ENCODE measurements at regions not wholly inside any gene's neighbourhood (a gene's known extent, or its start where the extent isn't known, plus 50 kb on each side); places are given as distances from the start of the nearest gene placed in this dataset.

GRCh38 chr6:56399672-56400263 is 152.4 kb upstream of the COL21A1 start:
- no peak for DNase-seq (ENCODE audit: extremely low read depth, low read depth)
- TF ChIP-seq CTCF (IDR thresholded peaks at IDR 0.05; ENCODE audit: low read depth, low read length, missing control alignments), result no peak
- no peak overlapping the region for H3K4me3 ChIP-seq (replicated peaks; ENCODE audit: low read depth, low read length)

DNA sequence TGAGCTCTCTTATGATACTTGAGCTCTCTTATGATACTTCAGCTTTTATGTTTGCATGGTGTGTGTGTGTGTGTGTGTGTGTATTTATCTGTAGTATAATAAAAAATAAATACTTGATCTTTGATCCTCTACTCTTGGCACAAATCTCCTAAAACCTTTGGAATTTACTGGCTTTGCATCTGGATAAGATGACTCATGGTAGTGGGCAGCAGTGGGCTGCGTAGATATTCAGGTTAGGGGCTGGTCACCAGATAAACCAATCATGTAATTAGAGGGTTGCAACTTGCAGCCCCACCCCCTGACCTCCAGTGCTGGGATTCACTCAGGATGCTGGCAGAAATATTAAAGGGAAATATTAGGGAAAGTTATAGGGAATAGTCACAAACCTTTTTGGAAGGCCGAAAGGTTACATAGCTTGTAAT is 151.9 kb upstream of the COL21A1 start:
- no peak overlapping the region for H3K4me3 ChIP-seq (replicated peaks; ENCODE audit: low read depth, low read length)
- TF ChIP-seq CTCF (IDR thresholded peaks at IDR 0.05; ENCODE audit: low read depth, low read length, missing control alignments), result no peak
- DNase-seq (ENCODE audit: extremely low read depth, low read depth), result no peak

GRCh38 chr6:56396435-56396834 is 149.1 kb upstream of the COL21A1 start:
- H3K4me3 ChIP-seq (replicated peaks; ENCODE audit: low read depth, low read length), result no peak overlapping the region
- TF ChIP-seq CTCF (IDR thresholded peaks at IDR 0.05; ENCODE audit: low read depth, low read length, missing control alignments), result no peak
- no peak for DNase-seq (ENCODE audit: extremely low read depth, low read depth)

- no peak for DNase-seq (ENCODE audit: extremely low read depth, low read depth)
- no peak for TF ChIP-seq CTCF (IDR thresholded peaks at IDR 0.05; ENCODE audit: low read depth, low read length, missing control alignments)
- no peak overlapping the region for H3K4me3 ChIP-seq (replicated peaks; ENCODE audit: low read depth, low read length)
These were observed 146.5 kb upstream of the COL21A1 start for GRCh38 chr6:56393615-56394612.

GRCh38 chr6:56388415-56388755 is 141.0 kb upstream of the COL21A1 start:
- no peak for DNase-seq (ENCODE audit: extremely low read depth, low read depth)
- TF ChIP-seq CTCF (IDR thresholded peaks at IDR 0.05; ENCODE audit: low read depth, low read length, missing control alignments), result no peak
- no peak overlapping the region for H3K4me3 ChIP-seq (replicated peaks; ENCODE audit: low read depth, low read length)

GRCh38 chr6:56387621-56388414 is 140.4 kb upstream of the COL21A1 start:
- no peak for DNase-seq (ENCODE audit: extremely low read depth, low read depth)
- H3K4me3 ChIP-seq (replicated peaks; ENCODE audit: low read depth, low read length), result no peak overlapping the region
- no peak for TF ChIP-seq CTCF (IDR thresholded peaks at IDR 0.05; ENCODE audit: low read depth, low read length, missing control alignments)

Data from HFF-Myc (cell line).